Right atrium auricular region (tissue), 2 donors: ENCODE measurements at regions not wholly inside any gene's neighbourhood (a gene's known extent, or its start where the extent isn't known, plus 50 kb on each side); places are given as distances from the start of the nearest gene placed in this dataset.

Experiments
- DNase-seq: peaks from one replicate; pipeline ENCODE4 v3.0.0-alpha.2; 2019; ENCODE audit warnings: low spot score
- H3K27ac ChIP-seq, 2 donors: fragments of 200-600 bp; sonication (generic); 1 replicate in 1 of 2; 2 replicates in 1 of 2; pipeline ENCODE4 v1.5.1; 2016 to 2019
- H3K27me3 ChIP-seq, 2 donors: fragments of 200-600 bp; sonication (generic); one replicate each; pipeline versions ENCODE4 v1.5.1 to v1.6.0; 2017 to 2019
- H3K36me3 ChIP-seq: fragments of 200-600 bp; sonication (generic); one replicate; pipeline ENCODE4 v1.5.1; 2016
- H3K4me1 ChIP-seq, 2 donors: fragments of 200-600 bp; sonication (generic); one replicate each; pipeline versions ENCODE4 v1.5.1 to v1.6.0; 2017 to 2019
- H3K4me3 ChIP-seq, 2 donors: fragments of 200-600 bp; sonication (generic); 1 replicate in 1 of 2; 2 replicates in 1 of 2; pipeline ENCODE4 v1.5.1; 2017 to 2019; ENCODE audit warnings: mild to moderate bottlenecking in 1 of 2, moderate library complexity in 1 of 2
- H3K9me3 ChIP-seq, 2 donors: fragments of 200-600 bp; sonication (generic); one replicate each; pipeline ENCODE4 v1.5.1; 2019
- TF ChIP-seq, protein P1 (sequence below), 2 donors: fragments of 200-600 bp; sonication (generic); IDR thresholded peaks; one replicate each; pipeline ENCODE4 v1.5.1; 2019; ENCODE audit warnings: antibody characterized with exemption in 2 of 2

- TF ChIP-seq, protein P1, sequence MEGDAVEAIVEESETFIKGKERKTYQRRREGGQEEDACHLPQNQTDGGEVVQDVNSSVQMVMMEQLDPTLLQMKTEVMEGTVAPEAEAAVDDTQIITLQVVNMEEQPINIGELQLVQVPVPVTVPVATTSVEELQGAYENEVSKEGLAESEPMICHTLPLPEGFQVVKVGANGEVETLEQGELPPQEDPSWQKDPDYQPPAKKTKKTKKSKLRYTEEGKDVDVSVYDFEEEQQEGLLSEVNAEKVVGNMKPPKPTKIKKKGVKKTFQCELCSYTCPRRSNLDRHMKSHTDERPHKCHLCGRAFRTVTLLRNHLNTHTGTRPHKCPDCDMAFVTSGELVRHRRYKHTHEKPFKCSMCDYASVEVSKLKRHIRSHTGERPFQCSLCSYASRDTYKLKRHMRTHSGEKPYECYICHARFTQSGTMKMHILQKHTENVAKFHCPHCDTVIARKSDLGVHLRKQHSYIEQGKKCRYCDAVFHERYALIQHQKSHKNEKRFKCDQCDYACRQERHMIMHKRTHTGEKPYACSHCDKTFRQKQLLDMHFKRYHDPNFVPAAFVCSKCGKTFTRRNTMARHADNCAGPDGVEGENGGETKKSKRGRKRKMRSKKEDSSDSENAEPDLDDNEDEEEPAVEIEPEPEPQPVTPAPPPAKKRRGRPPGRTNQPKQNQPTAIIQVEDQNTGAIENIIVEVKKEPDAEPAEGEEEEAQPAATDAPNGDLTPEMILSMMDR (IDR thresholded peaks at IDR 0.05) = no peak
- Histone ChIP-seq H3K4me1 (peaks cover 0 to 16% of the 10 kb centered on the region in 2 donors), H3K4me3 (no peak overlapping the region), H3K27me3 (no peaks in the 10 kb centered on the region), H3K9me3 (no peaks in the 10 kb centered on the region), H3K27ac (peak overlapping the region; percentile 28 to 51), H3K36me3 (no peaks in the 10 kb centered on the region)
- no peak for DNase-seq
Measured at GRCh38 chr18:46269275-46269674, 165.1 kb downstream of the HAUS1 start.

DNA sequence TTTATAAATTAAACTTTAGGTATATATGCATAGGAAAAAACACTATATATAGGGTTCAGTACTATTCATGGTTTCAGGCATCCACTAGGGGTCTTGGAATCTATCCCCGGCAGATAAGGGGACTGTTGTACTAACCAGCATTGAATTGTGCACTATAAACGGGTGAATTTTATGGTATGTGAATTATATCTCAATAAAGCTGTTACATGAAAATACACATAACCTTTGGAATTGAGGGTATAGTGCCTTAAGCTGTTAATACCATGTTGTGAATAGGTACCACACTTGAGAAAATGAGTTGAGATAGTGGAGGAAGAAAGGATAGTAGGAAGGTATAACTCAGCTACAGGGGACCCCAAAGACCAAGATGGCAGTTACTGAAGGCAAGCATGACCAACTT is 167.3 kb downstream of the HAUS1 start:
- Histone ChIP-seq H3K4me3 (no peak overlapping the region), H3K9me3 (no peaks in the 10 kb centered on the region), H3K4me1 (peaks cover 0 to 3% of the 10 kb centered on the region in 2 donors), H3K27me3 (no peaks in the 10 kb centered on the region), H3K36me3 (no peaks in the 10 kb centered on the region), H3K27ac (no peak overlapping the region)
- DNase-seq = no peak
- TF ChIP-seq, protein P1 (IDR thresholded peaks at IDR 0.05) = no peak

GRCh38 chr18:46273861-46274260 is 169.7 kb downstream of the HAUS1 start:
- Histone ChIP-seq H3K4me3 (no peak overlapping the region), H3K27ac (no peak overlapping the region), H3K9me3 (no peaks in the 10 kb centered on the region), H3K4me1 (peaks cover 0 to 13% of the 10 kb centered on the region in 2 donors), H3K36me3 (no peaks in the 10 kb centered on the region), H3K27me3 (no peaks in the 10 kb centered on the region)
- no peak for DNase-seq
- TF ChIP-seq, protein P1 (IDR thresholded peaks at IDR 0.05) = no peak

DNA sequence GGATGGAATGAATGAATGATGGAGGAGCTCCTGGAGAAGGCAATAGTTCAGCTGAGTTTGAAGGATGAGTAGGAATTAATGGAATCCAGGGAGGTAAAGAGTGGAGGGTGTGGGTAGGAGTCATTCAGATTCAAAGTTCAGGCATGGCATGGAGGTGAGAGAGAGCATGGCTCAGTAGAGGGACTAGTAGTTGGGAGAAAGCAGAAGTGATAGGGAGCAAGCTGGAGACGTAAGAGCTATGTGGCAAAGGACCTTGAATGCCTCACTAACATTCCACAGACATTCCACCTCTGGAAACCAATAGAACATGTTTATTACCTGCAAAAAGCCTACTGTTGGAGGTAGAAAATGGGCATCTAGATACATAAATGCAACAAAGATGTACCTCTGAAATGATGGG is 170.1 kb downstream of the HAUS1 start:
- TF ChIP-seq, protein P1 (IDR thresholded peaks at IDR 0.05) = no peak
- H3K27ac ChIP-seq = no peak overlapping the region
- DNase-seq = no peak
- no peak overlapping the region for H3K4me3 ChIP-seq
- peaks cover 0 to 16% of the 10 kb centered on the region in 2 donors for H3K4me1 ChIP-seq
- no peaks in the 10 kb centered on the region for H3K9me3 ChIP-seq
- H3K36me3 ChIP-seq = no peaks in the 10 kb centered on the region
- H3K27me3 ChIP-seq = no peaks in the 10 kb centered on the region

DNA sequence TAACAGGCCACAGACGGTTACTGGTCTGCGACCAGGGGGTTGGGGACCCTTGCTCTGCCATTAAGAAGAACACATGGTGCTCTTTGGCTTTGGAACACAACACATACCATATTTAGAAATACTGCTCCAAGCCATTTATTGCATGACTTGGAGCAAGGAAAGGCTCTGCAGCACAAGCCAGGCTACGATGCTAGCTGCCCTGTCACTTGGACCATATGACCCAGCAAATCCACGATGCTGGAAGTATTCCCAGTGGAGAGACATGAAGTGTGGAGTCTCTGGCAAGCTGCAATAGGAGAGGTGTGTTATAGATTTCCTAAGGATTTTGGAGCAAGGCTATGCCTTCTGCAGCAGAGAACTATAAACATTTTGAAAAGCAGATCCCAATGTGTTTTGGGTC is 171.2 kb downstream of the HAUS1 start:
- H3K9me3 ChIP-seq = no peaks in the 10 kb centered on the region
- peaks cover 0 to 16% of the 10 kb centered on the region in 2 donors for H3K4me1 ChIP-seq
- no peak overlapping the region for H3K4me3 ChIP-seq
- no peak overlapping the region for H3K27ac ChIP-seq
- H3K36me3 ChIP-seq = no peaks in the 10 kb centered on the region
- H3K27me3 ChIP-seq = no peaks in the 10 kb centered on the region
- DNase-seq = no peak
- TF ChIP-seq, protein P1 (IDR thresholded peaks at IDR 0.05) = no peak

DNA sequence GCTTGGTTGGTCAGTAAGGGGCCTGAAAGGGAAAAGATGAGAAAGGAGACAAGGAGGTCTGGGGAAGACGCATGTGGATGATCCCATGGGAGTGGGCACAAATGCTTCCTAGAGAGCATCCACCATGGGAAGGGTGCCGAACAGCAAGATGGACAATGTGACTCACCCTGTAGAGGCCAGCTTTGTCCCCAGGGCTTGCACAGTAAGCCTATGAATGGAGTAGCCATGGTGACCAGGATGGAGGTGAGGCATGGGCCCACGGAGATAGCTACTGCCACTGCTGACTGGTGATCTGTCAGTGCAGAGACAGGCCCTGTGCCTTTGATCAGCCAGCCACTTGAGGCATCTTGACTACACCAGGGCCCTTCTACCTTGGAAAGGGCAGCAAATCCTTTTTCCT is 172.6 kb downstream of the HAUS1 start:
- H3K9me3 ChIP-seq = no peaks in the 10 kb centered on the region
- H3K4me3 ChIP-seq = no peak overlapping the region
- H3K27ac ChIP-seq = no peak overlapping the region
- H3K4me1 ChIP-seq = peaks cover 0 to 16% of the 10 kb centered on the region in 2 donors
- H3K27me3 ChIP-seq = no peaks in the 10 kb centered on the region
- no peaks in the 10 kb centered on the region for H3K36me3 ChIP-seq
- DNase-seq = no peak
- TF ChIP-seq, protein P1 (IDR thresholded peaks at IDR 0.05) = no peak
